NT2/D1 (cell line): ENCODE measurements at regions not wholly inside any gene's neighbourhood (a gene's known extent, or its start where the extent isn't known, plus 50 kb on each side); places are given as distances from the start of the nearest gene placed in this dataset.

Source experiments
- DNase-seq: peaks from one replicate; pipeline ENCODE4 v3.0.0-alpha.2; 2011; ENCODE audit warnings: low read depth, low spot score
- H3K27me3 ChIP-seq: 2 replicates; pipeline ENCODE4 v1.6.0; 2011; ENCODE audit warnings: mild to moderate bottlenecking; ENCODE audit not compliant: insufficient read length, insufficient read depth
- H3K36me3 ChIP-seq: 2 replicates; pipeline ENCODE4 v1.6.1; 2011; ENCODE audit warnings: mild to moderate bottlenecking, low read length, mixed read lengths; ENCODE audit not compliant: insufficient read depth, insufficient read length
- H3K4me1 ChIP-seq: 2 replicates; pipeline ENCODE4 v1.5.1; 2011; ENCODE audit not compliant: insufficient read depth, insufficient read length
- H3K4me3 ChIP-seq: 2 replicates; pipeline ENCODE4 v1.5.1; 2011; ENCODE audit warnings: low read depth; ENCODE audit not compliant: insufficient read length
- H3K9ac ChIP-seq: 2 replicates; pipeline ENCODE4 v1.6.0; 2011; ENCODE audit warnings: low read depth; ENCODE audit not compliant: insufficient read length
- H3K9me3 ChIP-seq: 2 replicates; pipeline ENCODE4 v1.5.1; 2011; ENCODE audit warnings: mild to moderate bottlenecking, low read length; ENCODE audit not compliant: insufficient read depth
- SUZ12 ChIP-seq: IDR thresholded peaks from 2 replicates; pipeline ENCODE4 v1.6.1; 2011; ENCODE audit not compliant: insufficient read length, insufficient read depth; ENCODE audit errors: extremely low read depth
- YY1 ChIP-seq: IDR thresholded peaks from 2 replicates; pipeline ENCODE4 v1.6.1; 2011; ENCODE audit not compliant: insufficient read length, insufficient read depth
- ZNF274 ChIP-seq: IDR thresholded peaks from 2 replicates; pipeline ENCODE4 v1.6.1; 2011; ENCODE audit warnings: mild to moderate bottlenecking, low read depth, low read length

- peaks cover 21% of the 10 kb centered on the region; the same call in 1 of the 2 replicates for H3K9me3 ChIP-seq
- no peaks in the 10 kb centered on the region for H3K27me3 ChIP-seq
- DNase-seq: no peak
- no peaks in the 10 kb centered on the region for H3K4me1 ChIP-seq
- H3K9ac ChIP-seq: no peak overlapping the region
- no peaks in the 10 kb centered on the region for H3K36me3 ChIP-seq
- no peak overlapping the region for H3K4me3 ChIP-seq
- TF ChIP-seq ZNF274 (no peak), YY1 (no peak), SUZ12 (no peak)
Observed at GRCh38 chr2:128689971-128690370, 371.3 kb upstream of the HS6ST1 start.

GRCh38 chr2:128690431-128690830 is 371.8 kb upstream of the HS6ST1 start:
- DNase-seq: no peak
- Histone ChIP-seq H3K36me3 (no peaks in the 10 kb centered on the region), H3K4me1 (no peaks in the 10 kb centered on the region), H3K4me3 (no peak overlapping the region), H3K9ac (no peak overlapping the region), H3K9me3 (peaks cover 21% of the 10 kb centered on the region; the same call in 1 of the 2 replicates), H3K27me3 (no peaks in the 10 kb centered on the region)
- TF ChIP-seq YY1 (no peak), SUZ12 (no peak), ZNF274 (no peak)

- Histone ChIP-seq H3K9ac (no peak overlapping the region), H3K9me3 (peaks cover 21% of the 10 kb centered on the region; the same call in 1 of the 2 replicates), H3K36me3 (no peaks in the 10 kb centered on the region), H3K4me1 (no peaks in the 10 kb centered on the region), H3K4me3 (no peak overlapping the region), H3K27me3 (no peaks in the 10 kb centered on the region)
- TF ChIP-seq SUZ12 (no peak), ZNF274 (no peak), YY1 (no peak)
- DNase-seq: no peak
Observed at GRCh38 chr2:128690869-128691268, 372.2 kb upstream of the HS6ST1 start.

GRCh38 chr2:128691526-128691925 is 372.9 kb upstream of the HS6ST1 start:
- no peak for DNase-seq
- Histone ChIP-seq H3K4me1 (no peaks in the 10 kb centered on the region), H3K36me3 (no peaks in the 10 kb centered on the region), H3K9ac (no peak overlapping the region), H3K9me3 (peaks cover 21% of the 10 kb centered on the region; the same call in 1 of the 2 replicates), H3K4me3 (no peak overlapping the region), H3K27me3 (no peaks in the 10 kb centered on the region)
- TF ChIP-seq ZNF274 (no peak), YY1 (no peak), SUZ12 (no peak)

GRCh38 chr2:128692895-128693742 is 374.5 kb upstream of the HS6ST1 start:
- TF ChIP-seq SUZ12 (no peak), ZNF274 (no peak), YY1 (no peak)
- no peak for DNase-seq
- peaks cover 21% of the 10 kb centered on the region for H3K9me3 ChIP-seq
- no peak overlapping the region for H3K9ac ChIP-seq
- no peaks in the 10 kb centered on the region for H3K27me3 ChIP-seq
- no peaks in the 10 kb centered on the region for H3K36me3 ChIP-seq
- no peaks in the 10 kb centered on the region for H3K4me1 ChIP-seq
- H3K4me3 ChIP-seq: no peak overlapping the region

GRCh38 chr2:128693743-128694029 is 375.0 kb upstream of the HS6ST1 start:
- TF ChIP-seq YY1: no peak
- no peak for TF ChIP-seq SUZ12
- no peak for TF ChIP-seq ZNF274
- H3K4me3 ChIP-seq: no peak overlapping the region
- no peak overlapping the region for H3K9ac ChIP-seq
- H3K9me3 ChIP-seq: peaks cover 21% of the 10 kb centered on the region
- H3K27me3 ChIP-seq: no peaks in the 10 kb centered on the region
- H3K36me3 ChIP-seq: no peaks in the 10 kb centered on the region
- no peak for DNase-seq
- no peaks in the 10 kb centered on the region for H3K4me1 ChIP-seq

- Histone ChIP-seq H3K9me3 (peaks cover 16% of the 10 kb centered on the region), H3K9ac (no peak overlapping the region), H3K27me3 (no peaks in the 10 kb centered on the region), H3K36me3 (no peaks in the 10 kb centered on the region), H3K4me3 (no peak overlapping the region), H3K4me1 (no peaks in the 10 kb centered on the region)
- TF ChIP-seq SUZ12 (no peak), YY1 (no peak), ZNF274 (no peak)
- DNase-seq: no peak
Observed at GRCh38 chr2:128695646-128696220, 377.1 kb upstream of the HS6ST1 start.
